ENCODE measurements at regions not wholly inside any gene's neighbourhood (a gene's known extent, or its start where the extent isn't known, plus 50 kb on each side); places are given as distances from the start of the nearest gene placed in this dataset.

DNA sequence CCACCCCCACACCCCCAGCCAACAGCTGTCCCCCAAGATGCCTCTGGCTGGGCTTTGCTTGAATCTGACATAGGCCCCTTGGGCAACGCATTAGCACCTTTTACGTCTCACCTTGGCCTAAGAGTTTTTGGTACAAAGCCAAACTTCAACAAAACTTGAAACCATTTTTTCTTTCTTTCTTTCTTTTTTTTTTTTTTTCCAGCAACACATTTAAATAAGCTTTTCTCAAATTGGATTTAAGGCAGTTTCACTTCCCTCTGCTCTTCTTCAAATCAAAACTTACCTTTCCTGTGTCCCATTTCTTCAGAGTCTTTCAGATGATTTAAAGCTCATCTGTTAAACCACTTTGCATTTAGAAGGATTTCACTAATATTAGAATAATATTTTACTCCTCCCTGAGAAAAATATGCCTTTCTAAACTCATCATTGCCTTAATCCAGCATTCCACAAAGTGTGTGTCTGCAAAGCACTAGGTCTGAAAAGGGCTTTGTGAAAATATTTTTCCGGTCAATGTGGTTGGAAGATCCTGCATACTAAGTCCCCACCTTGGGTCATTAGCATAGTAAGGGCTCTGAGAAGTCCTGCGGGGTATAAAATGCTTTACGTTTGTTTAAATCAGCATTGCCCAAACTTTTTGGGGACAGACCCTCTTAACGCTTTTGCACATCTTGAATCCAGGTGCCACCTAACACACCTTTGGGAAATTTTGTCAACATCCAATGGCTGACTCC is 217.0 kb downstream of the TLE3 start:
- intact Hi-C loops (cut with DNase I; ENCODE audit: low total_unique reads): no loop called here
- H3K9me3 ChIP-seq: no peaks in the 10 kb centered on the region
- no peak overlapping the region for H3K4me3 ChIP-seq
- TF ChIP-seq POLR2AphosphoS5 (IDR thresholded peaks at IDR 0.05): no peak
- no peak for TF ChIP-seq POLR2A (IDR thresholded peaks at IDR 0.05)
- no peak for TF ChIP-seq CTCF (IDR thresholded peaks at IDR 0.05)
- H3K4me1 ChIP-seq: no peaks in the 10 kb centered on the region
- H3K36me3 ChIP-seq: no peaks in the 10 kb centered on the region
- no peaks in the 10 kb centered on the region for H3K27me3 ChIP-seq
- H3K27ac ChIP-seq: no peak overlapping the region
- no peak for DNase-seq (ENCODE audit: low spot score in 2 of 2)

DNA sequence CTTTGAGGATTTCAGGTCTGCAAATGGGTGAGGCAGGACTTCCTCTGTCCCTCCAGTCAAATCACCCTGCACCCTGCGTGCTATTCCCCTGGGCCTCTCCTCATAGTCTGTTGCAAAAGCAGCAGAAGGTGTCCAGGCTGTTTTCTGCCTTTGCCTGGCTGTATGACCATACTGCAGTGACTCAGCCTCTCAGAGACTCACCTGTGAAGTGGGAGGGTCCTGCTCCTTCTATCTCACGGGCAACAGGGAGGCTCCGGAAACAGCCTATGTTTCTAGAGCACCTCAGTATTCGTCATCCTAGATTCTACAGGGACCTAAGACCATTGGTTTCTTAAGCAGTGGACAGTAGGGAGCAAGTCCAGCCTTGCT is 216.4 kb downstream of the TLE3 start:
- Histone ChIP-seq H3K27ac (no peak overlapping the region), H3K9me3 (no peaks in the 10 kb centered on the region), H3K4me1 (no peaks in the 10 kb centered on the region), H3K27me3 (no peaks in the 10 kb centered on the region), H3K4me3 (no peak overlapping the region), H3K36me3 (no peaks in the 10 kb centered on the region)
- intact Hi-C loops (cut with DNase I; ENCODE audit: low total_unique reads): no loop called here
- no peak for TF ChIP-seq CTCF (IDR thresholded peaks at IDR 0.05)
- TF ChIP-seq POLR2AphosphoS5 (IDR thresholded peaks at IDR 0.05): no peak
- TF ChIP-seq POLR2A (IDR thresholded peaks at IDR 0.05): no peak
- DNase-seq (ENCODE audit: low spot score in 2 of 2): no peak

- no peak overlapping the region for H3K27ac ChIP-seq
- no peaks in the 10 kb centered on the region for H3K27me3 ChIP-seq
- no peak overlapping the region for H3K4me3 ChIP-seq
- no peak for DNase-seq (ENCODE audit: low spot score in 2 of 2)
- no peaks in the 10 kb centered on the region for H3K36me3 ChIP-seq
- no peaks in the 10 kb centered on the region for H3K9me3 ChIP-seq
- TF ChIP-seq CTCF (IDR thresholded peaks at IDR 0.05): no peak
- no peak for TF ChIP-seq POLR2A (IDR thresholded peaks at IDR 0.05)
- no peak for TF ChIP-seq POLR2AphosphoS5 (IDR thresholded peaks at IDR 0.05)
- intact Hi-C loops (cut with DNase I; ENCODE audit: low total_unique reads): no loop called here
- no peaks in the 10 kb centered on the region for H3K4me1 ChIP-seq
Observed at GRCh38 chr15:69881766-69882165, 216.0 kb downstream of the TLE3 start.

DNA sequence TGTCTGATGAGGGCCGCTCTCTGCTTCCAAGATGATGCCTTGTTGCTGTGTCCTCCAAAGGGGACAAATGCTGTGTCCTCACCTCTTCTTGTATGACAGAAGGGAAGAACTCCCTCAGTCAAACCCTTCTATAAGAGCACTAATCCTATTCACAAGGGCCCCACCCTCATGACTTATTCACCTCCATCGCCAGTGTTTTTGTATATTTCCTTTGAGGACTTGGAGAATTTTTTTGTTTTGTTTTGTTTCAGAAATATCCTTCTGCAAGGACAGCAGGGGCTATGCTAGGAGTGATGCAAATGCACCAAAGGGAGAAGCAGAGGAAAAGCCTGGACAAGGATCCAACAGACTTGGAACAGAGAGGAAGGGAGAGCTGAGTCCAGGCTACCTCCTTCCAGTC is 214.4 kb downstream of the TLE3 start:
- Histone ChIP-seq H3K27me3 (no peaks in the 10 kb centered on the region), H3K4me3 (no peak overlapping the region), H3K9me3 (no peaks in the 10 kb centered on the region), H3K36me3 (no peaks in the 10 kb centered on the region), H3K4me1 (no peaks in the 10 kb centered on the region), H3K27ac (no peak overlapping the region)
- TF ChIP-seq POLR2AphosphoS5 (IDR thresholded peaks at IDR 0.05) (no peak), POLR2A (IDR thresholded peaks at IDR 0.05) (no peak), CTCF (IDR thresholded peaks at IDR 0.05) (no peak)
- DNase-seq (ENCODE audit: low spot score in 2 of 2): no peak
- intact Hi-C loops (cut with DNase I; ENCODE audit: low total_unique reads): no loop called here

GRCh38 chr15:69885173-69885955 is 212.4 kb downstream of the TLE3 start:
- Histone ChIP-seq H3K9me3 (peaks cover 0 to under 1% of the 10 kb centered on the region in 2 donors), H3K27ac (no peak overlapping the region), H3K27me3 (no peaks in the 10 kb centered on the region), H3K36me3 (no peaks in the 10 kb centered on the region), H3K4me1 (no peaks in the 10 kb centered on the region), H3K4me3 (no peak overlapping the region)
- TF ChIP-seq POLR2A (IDR thresholded peaks at IDR 0.05): no peak
- TF ChIP-seq POLR2AphosphoS5 (IDR thresholded peaks at IDR 0.05): no peak
- TF ChIP-seq CTCF (IDR thresholded peaks at IDR 0.05): no peak
- no peak for DNase-seq (ENCODE audit: low spot score in 2 of 2)
- intact Hi-C loops (cut with DNase I; ENCODE audit: low total_unique reads): no loop called here
